Tibial nerve (tissue), 4 donors: ENCODE measurements at regions not wholly inside any gene's neighbourhood (a gene's known extent, or its start where the extent isn't known, plus 50 kb on each side); places are given as distances from the start of the nearest gene placed in this dataset.

ENCODE experiments used
- DNase-seq, 2 donors: peaks; one replicate each; pipeline ENCODE4 v3.0.0-alpha.2; 2019; ENCODE audit warnings: low spot score in 2 of 2
- H3K27ac ChIP-seq, 4 donors: fragments of 200-600 bp; sonication (generic) in 3 of 4; one replicate each; pipeline ENCODE4 v1.5.1; 2017 to 2019; ENCODE audit warnings: mild to moderate bottlenecking in 1 of 4
- H3K27me3 ChIP-seq, 2 donors: fragments of 200-600 bp; sonication (generic) in 1 of 2; one replicate each; pipeline versions ENCODE4 v1.5.1 to v1.6.0; 2017 to 2019
- H3K36me3 ChIP-seq, 3 donors: fragments of 200-600 bp; sonication (generic); one replicate each; pipeline ENCODE4 v1.5.1; 2018 to 2019
- H3K4me1 ChIP-seq, 4 donors: fragments of 200-600 bp; sonication (generic) in 3 of 4; one replicate each; pipeline ENCODE4 v1.5.1; 2017 to 2019
- H3K4me3 ChIP-seq, 4 donors: fragments of 200-600 bp; sonication (generic) in 3 of 4; one replicate each; pipeline ENCODE4 v1.5.1; 2017 to 2019; ENCODE audit warnings: mild to moderate bottlenecking in 1 of 4, moderate library complexity in 1 of 4
- H3K9me3 ChIP-seq, 4 donors: fragments of 200-600 bp; sonication (generic) in 3 of 4; one replicate each; pipeline ENCODE4 v1.5.1; 2017 to 2019
- EP300 ChIP-seq, 2 donors: sonication (generic); formaldehyde crosslinking; IDR thresholded peaks; one replicate each; pipeline ENCODE4 v1.6.1; 2017; ENCODE audit warnings: antibody characterized with exemption in 2 of 2, mild to moderate bottlenecking in 1 of 2
- POLR2A ChIP-seq, 2 donors: fragments of 450-650 bp; IDR thresholded peaks; one replicate each; pipeline ENCODE4 v1.6.1; 2017; ENCODE audit warnings: antibody characterized with exemption in 2 of 2, mild to moderate bottlenecking in 2 of 2, moderate library complexity in 2 of 2
- WGBS, 2 donors: methylation state at CpG; one replicate each; pipeline ENCODE4 v1.1.5; 2018; 5-methylcytosine and 5-hydroxymethylcytosine counted together
- TF ChIP-seq, protein P1 (sequence below), 5 experiments: fragments of 200-600 bp in 3 of 5; fragments of 450-650 bp in 2 of 5; sonication (generic) in 3 of 5; IDR thresholded peaks; one replicate each; pipeline ENCODE4 v1.5.1; 2016 to 2019; ENCODE audit warnings: antibody characterized with exemption in 5 of 5, mild to moderate bottlenecking in 3 of 5, moderate library complexity in 2 of 5

DNA sequence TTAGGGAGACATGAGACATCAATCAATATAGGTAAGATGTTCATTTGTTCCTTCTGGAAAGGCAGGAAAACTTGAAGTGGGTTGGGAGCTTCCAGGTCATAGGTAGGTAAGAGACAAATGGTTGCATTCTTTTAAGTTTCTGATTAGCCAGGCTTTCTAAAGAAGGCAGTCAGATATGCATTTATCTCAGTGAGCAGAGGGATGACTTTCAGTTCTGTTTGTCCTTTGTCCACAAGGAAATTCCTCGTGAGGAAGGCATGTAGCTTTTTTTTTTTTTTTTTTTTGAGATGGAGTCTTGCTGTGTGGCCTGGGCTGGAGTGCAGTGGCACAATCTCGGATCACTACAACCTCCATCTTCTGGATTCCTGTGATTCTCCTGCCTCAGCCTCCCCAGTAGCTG is 155.3 kb upstream of the ABCA1 start:
- DNase-seq, result no peak
- Histone ChIP-seq H3K27ac (no peak overlapping the region), H3K4me1 (no peaks in the 10 kb centered on the region), H3K9me3 (no peaks in the 10 kb centered on the region), H3K36me3 (no peaks in the 10 kb centered on the region), H3K4me3 (no peak overlapping the region), H3K27me3 (no peaks in the 10 kb centered on the region)
- 51 to 66% methylated on average over 2 of the region's 2 CpGs for WGBS, 2 donors
- TF ChIP-seq EP300 (IDR thresholded peaks at IDR 0.05), result no peak
- no peak for TF ChIP-seq POLR2A (IDR thresholded peaks at IDR 0.05)
- TF ChIP-seq, protein P1, sequence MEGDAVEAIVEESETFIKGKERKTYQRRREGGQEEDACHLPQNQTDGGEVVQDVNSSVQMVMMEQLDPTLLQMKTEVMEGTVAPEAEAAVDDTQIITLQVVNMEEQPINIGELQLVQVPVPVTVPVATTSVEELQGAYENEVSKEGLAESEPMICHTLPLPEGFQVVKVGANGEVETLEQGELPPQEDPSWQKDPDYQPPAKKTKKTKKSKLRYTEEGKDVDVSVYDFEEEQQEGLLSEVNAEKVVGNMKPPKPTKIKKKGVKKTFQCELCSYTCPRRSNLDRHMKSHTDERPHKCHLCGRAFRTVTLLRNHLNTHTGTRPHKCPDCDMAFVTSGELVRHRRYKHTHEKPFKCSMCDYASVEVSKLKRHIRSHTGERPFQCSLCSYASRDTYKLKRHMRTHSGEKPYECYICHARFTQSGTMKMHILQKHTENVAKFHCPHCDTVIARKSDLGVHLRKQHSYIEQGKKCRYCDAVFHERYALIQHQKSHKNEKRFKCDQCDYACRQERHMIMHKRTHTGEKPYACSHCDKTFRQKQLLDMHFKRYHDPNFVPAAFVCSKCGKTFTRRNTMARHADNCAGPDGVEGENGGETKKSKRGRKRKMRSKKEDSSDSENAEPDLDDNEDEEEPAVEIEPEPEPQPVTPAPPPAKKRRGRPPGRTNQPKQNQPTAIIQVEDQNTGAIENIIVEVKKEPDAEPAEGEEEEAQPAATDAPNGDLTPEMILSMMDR (IDR thresholded peaks at IDR 0.05), result no peak

DNA sequence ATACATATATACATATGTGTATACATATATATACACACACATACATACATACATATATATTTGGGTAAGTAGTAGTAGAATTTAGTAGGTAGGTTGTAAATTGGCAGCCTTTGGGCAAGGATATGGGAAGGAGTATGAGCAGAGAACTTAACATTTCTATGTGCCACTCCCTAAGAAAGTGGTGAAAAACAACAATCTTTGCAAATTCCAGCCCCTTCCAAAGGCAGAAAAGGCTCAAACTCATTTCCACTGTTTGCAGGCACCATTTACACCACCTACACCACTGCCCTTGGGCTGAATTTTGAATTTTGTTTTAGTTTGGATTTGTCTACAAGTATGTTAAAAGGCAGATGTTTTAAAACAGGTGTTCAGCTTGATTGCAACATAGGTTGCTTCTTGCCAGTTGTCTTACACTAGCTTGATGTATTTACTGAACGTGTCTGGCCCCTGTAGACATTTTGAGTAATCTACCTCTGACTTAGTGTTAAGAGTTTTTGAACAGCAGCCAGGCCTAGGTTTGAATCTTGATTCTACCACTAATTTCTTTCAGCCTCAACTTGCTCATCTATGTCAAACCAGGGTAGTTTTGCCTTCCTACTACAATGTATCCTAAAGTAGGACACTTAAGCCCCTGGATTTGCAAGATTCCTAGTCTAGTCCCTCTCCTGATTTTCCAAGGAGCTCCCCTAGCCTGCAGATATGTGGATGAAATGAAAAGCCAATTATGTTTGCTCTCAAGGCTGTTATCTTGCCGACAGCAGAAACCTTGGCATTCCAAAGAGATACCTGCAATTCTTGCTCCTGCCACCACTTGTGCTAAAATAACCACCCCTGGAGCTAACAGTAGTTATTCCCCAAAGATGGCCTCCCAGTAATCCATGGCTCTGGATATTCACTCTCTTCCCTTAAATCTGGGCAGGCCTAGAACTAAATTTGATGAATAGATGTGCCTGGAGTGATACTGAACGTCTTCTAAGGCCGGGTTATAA is 156.2 kb upstream of the SLC44A1 start:
- 69 to 73% methylated on average over 4 of the region's 4 CpGs for WGBS, 2 donors
- no peak for DNase-seq

DNA sequence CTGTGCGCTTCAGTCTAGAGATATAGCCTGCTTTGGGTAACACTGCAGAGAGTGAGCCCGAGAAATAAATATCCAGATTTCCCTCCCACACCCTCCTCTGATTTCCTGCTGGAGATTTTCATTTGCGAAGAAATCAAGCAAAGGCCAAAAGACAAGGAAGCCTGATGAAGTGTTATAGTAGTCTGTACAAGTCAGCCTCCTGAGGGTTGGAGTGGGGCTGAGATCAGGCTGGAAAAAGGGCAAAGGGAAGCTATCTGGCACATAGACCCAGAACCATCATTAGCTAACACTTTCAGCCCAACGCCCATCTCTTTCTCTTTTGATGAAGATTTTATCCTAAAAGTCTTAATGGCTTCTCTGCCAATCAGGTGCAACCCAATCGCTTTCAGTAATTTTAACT is 154.6 kb upstream of the SLC44A1 start:
- TF ChIP-seq, protein P1 (IDR thresholded peaks at IDR 0.05), result no peak
- no peak for TF ChIP-seq EP300 (IDR thresholded peaks at IDR 0.05)
- no peak for TF ChIP-seq POLR2A (IDR thresholded peaks at IDR 0.05)
- Histone ChIP-seq H3K4me1 (no peaks in the 10 kb centered on the region), H3K36me3 (no peaks in the 10 kb centered on the region), H3K9me3 (no peaks in the 10 kb centered on the region), H3K4me3 (no peak overlapping the region), H3K27me3 (no peaks in the 10 kb centered on the region), H3K27ac (no peak overlapping the region)
- 59 to 72% methylated on average over 5 of the region's 5 CpGs for WGBS, 2 donors
- DNase-seq, result no peak

More for the DNA sequence above, 156.2 kb upstream of the SLC44A1 start:
- H3K36me3 ChIP-seq, result no peaks in the 10 kb centered on the region
- no peak overlapping the region for H3K4me3 ChIP-seq
- no peaks in the 10 kb centered on the region for H3K27me3 ChIP-seq
- no peaks in the 10 kb centered on the region for H3K9me3 ChIP-seq
- H3K4me1 ChIP-seq, result no peaks in the 10 kb centered on the region
- H3K27ac ChIP-seq, result no peak overlapping the region
- TF ChIP-seq, protein P1 (IDR thresholded peaks at IDR 0.05), result no peak
- TF ChIP-seq EP300 (IDR thresholded peaks at IDR 0.05) (no peak), POLR2A (IDR thresholded peaks at IDR 0.05) (no peak)

DNA sequence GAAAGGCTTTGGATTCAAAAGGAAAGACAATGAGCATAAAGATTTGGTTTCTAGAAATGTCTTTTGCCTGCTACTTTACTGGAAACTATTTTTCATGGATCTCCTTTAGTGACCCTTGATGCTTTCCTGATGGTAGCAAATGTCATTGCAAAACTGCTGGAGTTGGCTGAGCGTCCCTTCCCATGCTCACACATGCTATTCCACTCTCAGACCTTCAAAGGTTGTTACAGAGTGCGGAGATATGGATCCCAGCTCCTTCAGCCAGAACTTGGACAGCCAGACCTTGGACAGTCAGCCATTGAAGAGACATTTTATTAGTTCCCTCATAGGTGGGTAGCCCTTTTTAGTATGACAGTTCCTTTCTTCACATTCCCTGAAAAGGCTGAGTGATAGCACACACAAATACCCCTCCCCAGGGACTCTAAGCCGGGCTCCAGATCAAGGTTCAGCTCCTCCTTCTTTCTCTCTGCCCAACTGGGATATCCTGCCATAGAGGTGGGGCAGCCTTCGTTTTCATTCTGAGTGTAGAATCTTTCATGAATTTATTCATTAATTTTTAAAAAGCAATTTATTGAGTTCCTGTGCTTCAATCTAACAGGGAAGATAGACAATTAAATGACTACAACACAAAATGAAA is 153.3 kb upstream of the SLC44A1 start:
- Histone ChIP-seq H3K27ac (no peak overlapping the region), H3K27me3 (no peaks in the 10 kb centered on the region), H3K9me3 (no peaks in the 10 kb centered on the region), H3K4me3 (no peak overlapping the region), H3K4me1 (no peaks in the 10 kb centered on the region), H3K36me3 (no peaks in the 10 kb centered on the region)
- 71% methylated on average over 4 of the region's 4 CpGs for WGBS, 2 donors
- TF ChIP-seq POLR2A (IDR thresholded peaks at IDR 0.05), result no peak
- TF ChIP-seq, protein P1 (IDR thresholded peaks at IDR 0.05), result no peak
- no peak for TF ChIP-seq EP300 (IDR thresholded peaks at IDR 0.05)
- no peak for DNase-seq

DNA sequence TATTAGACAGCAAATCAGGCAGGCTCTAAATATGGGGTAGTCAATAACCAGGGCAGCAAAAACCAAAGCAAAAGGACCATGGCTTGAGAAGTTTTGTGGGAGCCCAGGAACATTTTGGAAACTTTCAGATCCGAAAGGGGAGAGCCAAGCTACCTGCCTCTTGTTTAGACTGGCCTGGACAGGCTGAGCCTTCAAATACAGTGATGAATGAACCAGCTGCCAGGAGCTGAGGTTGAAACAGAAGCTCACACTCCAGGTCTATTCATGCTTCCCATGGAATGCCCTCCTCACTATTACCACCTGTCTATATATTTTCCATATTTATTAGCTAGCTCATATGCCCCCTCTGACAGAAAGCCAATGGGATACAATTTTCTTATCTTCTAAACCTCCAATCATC is 150.8 kb upstream of the SLC44A1 start:
- no peak overlapping the region for H3K4me3 ChIP-seq
- H3K27me3 ChIP-seq, result no peaks in the 10 kb centered on the region
- TF ChIP-seq, protein P1 (IDR thresholded peaks at IDR 0.05), result no peak
- TF ChIP-seq POLR2A (IDR thresholded peaks at IDR 0.05) (no peak), EP300 (IDR thresholded peaks at IDR 0.05) (no peak)
- no peak overlapping the region for H3K27ac ChIP-seq
- no peaks in the 10 kb centered on the region for H3K4me1 ChIP-seq
- 93% methylated on average over 1 of the region's 1 CpG for WGBS, 2 donors
- H3K9me3 ChIP-seq, result no peaks in the 10 kb centered on the region
- DNase-seq, result no peak
- no peaks in the 10 kb centered on the region for H3K36me3 ChIP-seq
